NCI-H1694 (cell line): ENCODE measurements at regions not wholly inside any gene's neighbourhood (a gene's known extent, or its start where the extent isn't known, plus 50 kb on each side); places are given as distances from the start of the nearest gene placed in this dataset.
"Not testable (repeated sequence)": the region's sequence is repeated elsewhere in the genome, so short reads cannot be mapped to it uniquely, and the experiment has no call there.

ENCODE experiments used
- DNase-seq: peaks from one replicate; lab custom pipeline; 2025; lab: John Stamatoyannopoulos, UW

- DNase-seq, result no peak
Measured at GRCh38 chr5:28926422-28926821, 1888.0 kb upstream of the CDH9 start.

GRCh38 chr5:28917631-28918030, 1879.2 kb upstream of the CDH9 start:
- no peak for DNase-seq

GRCh38 chr5:28914297-28914696, 1875.9 kb upstream of the CDH9 start:
- DNase-seq, result no peak

GRCh38 chr5:28903643-28904042, 1865.3 kb upstream of the CDH9 start:
- DNase-seq, result no peak

- DNase-seq, result no peak
Measured at GRCh38 chr5:28896949-28897348, 1858.6 kb upstream of the CDH9 start.

- no peak for DNase-seq
Measured at GRCh38 chr5:28880936-28881335, 1842.5 kb upstream of the CDH9 start.

GRCh38 chr5:28877050-28877449, 1838.7 kb upstream of the CDH9 start:
- DNase-seq, result no peak

- no peak for DNase-seq
Measured at GRCh38 chr5:28864006-28864405, 1825.6 kb upstream of the CDH9 start.

GRCh38 chr5:28862860-28863196, 1824.4 kb upstream of the CDH9 start:
- no peak for DNase-seq

- no peak for DNase-seq
Measured at GRCh38 chr5:28862137-28862859, 1823.9 kb upstream of the CDH9 start.

GRCh38 chr5:28855626-28856025, 1817.2 kb upstream of the CDH9 start:
- no peak for DNase-seq

- DNase-seq, result no peak
Measured at GRCh38 chr5:28850320-28850921, 1812.0 kb upstream of the CDH9 start.

- no peak for DNase-seq
Measured at GRCh38 chr5:28831042-28831441, 1792.7 kb upstream of the CDH9 start.

- no peak for DNase-seq
Measured at GRCh38 chr5:28823231-28823630, 1784.8 kb upstream of the CDH9 start.

GRCh38 chr5:28822071-28822470, 1783.7 kb upstream of the CDH9 start:
- no peak for DNase-seq

GRCh38 chr5:28810751-28811136, 1772.4 kb upstream of the CDH9 start:
- DNase-seq, result peak; percentile 47

GRCh38 chr5:28809811-28810750, 1771.7 kb upstream of the CDH9 start:
- peak; percentile 45 for DNase-seq

GRCh38 chr5:28808967-28809810, 1770.8 kb upstream of the CDH9 start:
- DNase-seq, result peak; percentile 16

GRCh38 chr5:28807195-28807729, 1768.9 kb upstream of the CDH9 start:
- DNase-seq, result no peak

- not testable (repeated sequence) for DNase-seq
Measured at GRCh38 chr5:28799035-28799434, 1760.6 kb upstream of the CDH9 start.

GRCh38 chr5:28788954-28789353, 1750.6 kb upstream of the CDH9 start:
- DNase-seq, result no peak
